NCI-H345 (cell line): ENCODE measurements at regions not wholly inside any gene's neighbourhood (a gene's known extent, or its start where the extent isn't known, plus 50 kb on each side); places are given as distances from the start of the nearest gene placed in this dataset.

ENCODE experiments used
- DNase-seq: peaks from one replicate; lab custom pipeline; 2025; lab: John Stamatoyannopoulos, UW

GRCh38 chr18:77857678-77858655, 608.3 kb downstream of the GALR1 start:
- peak; percentile 91 for DNase-seq

GRCh38 chr18:77859634-77860033, 610.0 kb downstream of the GALR1 start:
- DNase-seq = no peak

- no peak for DNase-seq
Measured at GRCh38 chr18:77862066-77862757, 612.6 kb downstream of the GALR1 start.

GRCh38 chr18:77865853-77866252, 616.2 kb downstream of the GALR1 start:
- no peak for DNase-seq

- no peak for DNase-seq
Measured at GRCh38 chr18:77866351-77866750, 616.7 kb downstream of the GALR1 start.

GRCh38 chr18:77870199-77870598, 620.6 kb downstream of the GALR1 start:
- no peak for DNase-seq

GRCh38 chr18:77870894-77871293, 621.2 kb downstream of the GALR1 start:
- no peak for DNase-seq

GRCh38 chr18:77872166-77872565, 622.5 kb downstream of the GALR1 start:
- no peak for DNase-seq

- DNase-seq = no peak
Measured at GRCh38 chr18:77876319-77876865, 626.7 kb downstream of the GALR1 start.

GRCh38 chr18:77879829-77880228, 630.2 kb downstream of the GALR1 start:
- no peak for DNase-seq

- no peak for DNase-seq
Measured at GRCh38 chr18:77884454-77884853, 634.8 kb downstream of the GALR1 start.

GRCh38 chr18:77894060-77894459, 644.4 kb downstream of the GALR1 start:
- DNase-seq = no peak

- no peak for DNase-seq
Measured at GRCh38 chr18:77895250-77895649, 645.6 kb downstream of the GALR1 start.

- no peak for DNase-seq
Measured at GRCh38 chr18:77896586-77897252, 647.1 kb downstream of the GALR1 start.

- DNase-seq = peak; percentile 20
Measured at GRCh38 chr18:77897606-77898005, 648.0 kb downstream of the GALR1 start.

- peak; percentile 86 for DNase-seq
Measured at GRCh38 chr18:77899972-77900754, 650.5 kb downstream of the GALR1 start.

GRCh38 chr18:77905011-77905410, 655.4 kb downstream of the GALR1 start:
- DNase-seq = no peak

- DNase-seq = no peak
Measured at GRCh38 chr18:77905449-77906055, 655.9 kb downstream of the GALR1 start.

- no peak for DNase-seq
Measured at GRCh38 chr18:77906103-77906892, 656.6 kb downstream of the GALR1 start.

- no peak for DNase-seq
Measured at GRCh38 chr18:77910347-77910746, 660.7 kb downstream of the GALR1 start.
